ENCODE measurements at regions not wholly inside any gene's neighbourhood (a gene's known extent, or its start where the extent isn't known, plus 50 kb on each side); places are given as distances from the start of the nearest gene placed in this dataset.

DNA sequence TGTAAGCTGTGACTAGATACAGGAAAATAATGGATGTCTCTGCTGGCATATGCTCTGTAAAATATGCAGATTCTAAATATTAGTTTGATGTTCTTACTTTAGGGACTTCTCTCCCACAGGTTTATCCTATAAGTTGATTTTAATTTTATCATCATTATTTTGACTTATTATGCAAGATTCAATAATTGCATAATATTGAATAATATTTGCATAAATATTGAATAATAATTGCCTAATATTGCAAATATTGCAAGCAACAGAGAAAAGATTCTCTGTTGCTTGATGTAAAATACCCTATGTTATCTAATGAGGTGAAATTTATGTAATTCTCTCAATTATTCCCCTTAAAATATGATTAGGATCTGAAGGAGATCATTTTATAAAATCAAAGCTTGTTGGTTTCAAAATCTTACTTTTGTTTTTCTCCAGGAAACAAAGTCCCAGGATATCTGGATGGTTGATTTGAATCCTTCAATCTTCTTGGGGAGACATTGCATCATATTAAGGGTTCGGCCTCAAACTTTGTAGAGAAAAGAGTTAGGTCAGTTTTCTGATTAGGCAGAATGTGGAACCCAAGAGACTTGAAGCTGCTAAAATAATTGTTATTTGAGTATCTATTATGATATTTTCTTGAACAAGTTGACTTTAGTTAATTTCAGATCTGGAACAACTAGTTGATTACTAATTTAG, 92.8 kb upstream of the MTPN start:
- TF ChIP-seq, protein P1, sequence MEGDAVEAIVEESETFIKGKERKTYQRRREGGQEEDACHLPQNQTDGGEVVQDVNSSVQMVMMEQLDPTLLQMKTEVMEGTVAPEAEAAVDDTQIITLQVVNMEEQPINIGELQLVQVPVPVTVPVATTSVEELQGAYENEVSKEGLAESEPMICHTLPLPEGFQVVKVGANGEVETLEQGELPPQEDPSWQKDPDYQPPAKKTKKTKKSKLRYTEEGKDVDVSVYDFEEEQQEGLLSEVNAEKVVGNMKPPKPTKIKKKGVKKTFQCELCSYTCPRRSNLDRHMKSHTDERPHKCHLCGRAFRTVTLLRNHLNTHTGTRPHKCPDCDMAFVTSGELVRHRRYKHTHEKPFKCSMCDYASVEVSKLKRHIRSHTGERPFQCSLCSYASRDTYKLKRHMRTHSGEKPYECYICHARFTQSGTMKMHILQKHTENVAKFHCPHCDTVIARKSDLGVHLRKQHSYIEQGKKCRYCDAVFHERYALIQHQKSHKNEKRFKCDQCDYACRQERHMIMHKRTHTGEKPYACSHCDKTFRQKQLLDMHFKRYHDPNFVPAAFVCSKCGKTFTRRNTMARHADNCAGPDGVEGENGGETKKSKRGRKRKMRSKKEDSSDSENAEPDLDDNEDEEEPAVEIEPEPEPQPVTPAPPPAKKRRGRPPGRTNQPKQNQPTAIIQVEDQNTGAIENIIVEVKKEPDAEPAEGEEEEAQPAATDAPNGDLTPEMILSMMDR (IDR thresholded peaks at IDR 0.05; ENCODE audit: poor library complexity), result no peak
- no peak for TF ChIP-seq EZH2phosphoT487 (IDR thresholded peaks at IDR 0.05; ENCODE audit: low read depth, severe bottlenecking, unreplicated experiment)
